Body of pancreas (tissue), 4 donors: ENCODE measurements at regions not wholly inside any gene's neighbourhood (a gene's known extent, or its start where the extent isn't known, plus 50 kb on each side); places are given as distances from the start of the nearest gene placed in this dataset.

Experiments
- POLR2A ChIP-seq, 3 donors: fragments of 450-650 bp; IDR thresholded peaks; one replicate each; pipeline ENCODE4 v1.6.1; 2016; ENCODE audit warnings: antibody characterized with exemption in 3 of 3, mild to moderate bottlenecking in 2 of 3
- TF ChIP-seq, protein P1 (sequence below), 7 experiments: fragments of 450-650 bp in 4 of 7; fragments of 200-600 bp in 3 of 7; sonication (generic) in 3 of 7; IDR thresholded peaks; one replicate each; pipeline ENCODE4 v1.5.1; 2016 to 2019; ENCODE audit warnings: antibody characterized with exemption in 7 of 7

DNA sequence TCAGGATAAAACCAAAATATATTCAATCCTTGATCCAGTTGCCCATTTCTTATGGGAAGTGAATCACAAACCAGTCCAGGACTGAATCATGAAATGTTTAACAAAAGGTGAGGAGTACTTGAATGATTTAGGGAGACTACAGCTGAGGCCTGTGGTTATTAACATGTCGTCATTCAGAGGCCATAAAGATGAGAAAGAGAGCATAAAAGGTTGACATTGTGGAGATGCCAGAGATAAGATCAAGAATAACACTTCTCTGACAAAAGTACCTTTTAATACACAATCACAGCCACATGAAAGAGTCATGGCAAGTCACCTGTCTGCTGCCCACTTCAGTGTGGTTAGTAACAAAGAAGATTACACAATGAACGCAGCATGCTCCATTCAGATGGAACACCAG, 1195.7 kb upstream of the SORCS1 start:
- no peak for TF ChIP-seq POLR2A (IDR thresholded peaks at IDR 0.05)
- TF ChIP-seq, protein P1, sequence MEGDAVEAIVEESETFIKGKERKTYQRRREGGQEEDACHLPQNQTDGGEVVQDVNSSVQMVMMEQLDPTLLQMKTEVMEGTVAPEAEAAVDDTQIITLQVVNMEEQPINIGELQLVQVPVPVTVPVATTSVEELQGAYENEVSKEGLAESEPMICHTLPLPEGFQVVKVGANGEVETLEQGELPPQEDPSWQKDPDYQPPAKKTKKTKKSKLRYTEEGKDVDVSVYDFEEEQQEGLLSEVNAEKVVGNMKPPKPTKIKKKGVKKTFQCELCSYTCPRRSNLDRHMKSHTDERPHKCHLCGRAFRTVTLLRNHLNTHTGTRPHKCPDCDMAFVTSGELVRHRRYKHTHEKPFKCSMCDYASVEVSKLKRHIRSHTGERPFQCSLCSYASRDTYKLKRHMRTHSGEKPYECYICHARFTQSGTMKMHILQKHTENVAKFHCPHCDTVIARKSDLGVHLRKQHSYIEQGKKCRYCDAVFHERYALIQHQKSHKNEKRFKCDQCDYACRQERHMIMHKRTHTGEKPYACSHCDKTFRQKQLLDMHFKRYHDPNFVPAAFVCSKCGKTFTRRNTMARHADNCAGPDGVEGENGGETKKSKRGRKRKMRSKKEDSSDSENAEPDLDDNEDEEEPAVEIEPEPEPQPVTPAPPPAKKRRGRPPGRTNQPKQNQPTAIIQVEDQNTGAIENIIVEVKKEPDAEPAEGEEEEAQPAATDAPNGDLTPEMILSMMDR (IDR thresholded peaks at IDR 0.05): no peak
